ENCODE measurements at regions not wholly inside any gene's neighbourhood (a gene's known extent, or its start where the extent isn't known, plus 50 kb on each side); places are given as distances from the start of the nearest gene placed in this dataset.

- peak in 1 of 2 donors; percentile 40 for DNase-seq (ENCODE audit: low spot score in 2 of 2)
- H3K36me3 ChIP-seq = no peaks in the 10 kb centered on the region
- TF ChIP-seq, protein P1, sequence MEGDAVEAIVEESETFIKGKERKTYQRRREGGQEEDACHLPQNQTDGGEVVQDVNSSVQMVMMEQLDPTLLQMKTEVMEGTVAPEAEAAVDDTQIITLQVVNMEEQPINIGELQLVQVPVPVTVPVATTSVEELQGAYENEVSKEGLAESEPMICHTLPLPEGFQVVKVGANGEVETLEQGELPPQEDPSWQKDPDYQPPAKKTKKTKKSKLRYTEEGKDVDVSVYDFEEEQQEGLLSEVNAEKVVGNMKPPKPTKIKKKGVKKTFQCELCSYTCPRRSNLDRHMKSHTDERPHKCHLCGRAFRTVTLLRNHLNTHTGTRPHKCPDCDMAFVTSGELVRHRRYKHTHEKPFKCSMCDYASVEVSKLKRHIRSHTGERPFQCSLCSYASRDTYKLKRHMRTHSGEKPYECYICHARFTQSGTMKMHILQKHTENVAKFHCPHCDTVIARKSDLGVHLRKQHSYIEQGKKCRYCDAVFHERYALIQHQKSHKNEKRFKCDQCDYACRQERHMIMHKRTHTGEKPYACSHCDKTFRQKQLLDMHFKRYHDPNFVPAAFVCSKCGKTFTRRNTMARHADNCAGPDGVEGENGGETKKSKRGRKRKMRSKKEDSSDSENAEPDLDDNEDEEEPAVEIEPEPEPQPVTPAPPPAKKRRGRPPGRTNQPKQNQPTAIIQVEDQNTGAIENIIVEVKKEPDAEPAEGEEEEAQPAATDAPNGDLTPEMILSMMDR (IDR thresholded peaks at IDR 0.05) = no peak
- no peaks in the 10 kb centered on the region for H3K9me3 ChIP-seq
- intact Hi-C loops (cut with DNase I) = no loop called here
- no peak overlapping the region for H3K27ac ChIP-seq
- H3K4me1 ChIP-seq = no peaks in the 10 kb centered on the region
- no peak overlapping the region for H3K4me3 ChIP-seq
- no peaks in the 10 kb centered on the region for H3K27me3 ChIP-seq
Measured at GRCh38 chr1:30385246-30385995, 338.0 kb downstream of the MATN1 start.

GRCh38 chr1:30384286-30385245 lies 338.8 kb downstream of the MATN1 start:
- TF ChIP-seq, protein P1 (IDR thresholded peaks at IDR 0.05) = no peak
- Histone ChIP-seq H3K27me3 (no peaks in the 10 kb centered on the region), H3K4me3 (no peak overlapping the region)

DNA sequence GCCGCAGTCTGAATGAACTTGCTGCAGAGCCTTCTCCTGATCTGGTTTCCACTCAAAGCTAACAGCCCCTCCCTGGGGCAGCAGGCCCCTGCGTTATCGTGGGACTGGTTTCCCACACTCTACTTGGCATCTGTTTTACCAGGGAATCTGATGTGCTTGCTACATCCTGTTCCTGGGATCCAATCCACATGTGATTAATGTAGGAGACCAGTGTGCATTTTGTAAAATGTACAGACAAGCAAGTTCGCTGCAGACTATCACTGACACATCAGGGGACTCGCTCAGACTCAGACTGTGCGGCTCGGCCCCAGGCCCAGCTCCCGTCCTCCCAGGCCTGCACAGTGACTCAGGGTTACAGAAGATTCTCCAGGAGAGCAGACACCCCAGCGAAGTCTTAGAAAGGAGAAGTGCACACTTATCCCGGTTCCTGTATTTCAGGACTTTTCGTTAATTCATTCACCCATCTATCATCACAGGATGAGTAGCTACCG lies 340.1 kb downstream of the MATN1 start:
- no peaks in the 10 kb centered on the region for H3K36me3 ChIP-seq
- H3K9me3 ChIP-seq = no peaks in the 10 kb centered on the region
- DNase-seq (ENCODE audit: low spot score in 2 of 2) = no peak
- H3K4me3 ChIP-seq = no peak overlapping the region
- no peak overlapping the region for H3K27ac ChIP-seq
- H3K4me1 ChIP-seq = no peaks in the 10 kb centered on the region
- intact Hi-C loops (cut with DNase I) = loop anchor here (5.0 kb wide), 1 partner anchor 324 kb away; no protein-coding TSS in a partner anchor
- TF ChIP-seq, protein P1 (IDR thresholded peaks at IDR 0.05) = no peak
- H3K27me3 ChIP-seq = no peaks in the 10 kb centered on the region

More at GRCh38 chr1:30384286-30385245, 338.8 kb downstream of the MATN1 start:
- Histone ChIP-seq H3K9me3 (no peaks in the 10 kb centered on the region), H3K36me3 (no peaks in the 10 kb centered on the region), H3K27ac (no peak overlapping the region), H3K4me1 (no peaks in the 10 kb centered on the region)
- DNase-seq (ENCODE audit: low spot score in 2 of 2) = peak in 1 of 2 donors; percentile 43
- intact Hi-C loops (cut with DNase I) = loop anchor here (5.0 kb wide), 1 partner anchor 323 kb away; no protein-coding TSS in a partner anchor

GRCh38 chr1:30382496-30382895 lies 340.9 kb downstream of the MATN1 start:
- Histone ChIP-seq H3K36me3 (no peaks in the 10 kb centered on the region), H3K27me3 (no peaks in the 10 kb centered on the region), H3K4me3 (no peak overlapping the region), H3K9me3 (no peaks in the 10 kb centered on the region), H3K27ac (no peak overlapping the region), H3K4me1 (no peaks in the 10 kb centered on the region)
- peak in 1 of 2 donors; percentile 34 for DNase-seq (ENCODE audit: low spot score in 2 of 2)
- intact Hi-C loops (cut with DNase I) = loop anchor here (5.0 kb wide), 1 partner anchor 325 kb away; no protein-coding TSS in a partner anchor
- TF ChIP-seq, protein P1 (IDR thresholded peaks at IDR 0.05) = no peak

DNA sequence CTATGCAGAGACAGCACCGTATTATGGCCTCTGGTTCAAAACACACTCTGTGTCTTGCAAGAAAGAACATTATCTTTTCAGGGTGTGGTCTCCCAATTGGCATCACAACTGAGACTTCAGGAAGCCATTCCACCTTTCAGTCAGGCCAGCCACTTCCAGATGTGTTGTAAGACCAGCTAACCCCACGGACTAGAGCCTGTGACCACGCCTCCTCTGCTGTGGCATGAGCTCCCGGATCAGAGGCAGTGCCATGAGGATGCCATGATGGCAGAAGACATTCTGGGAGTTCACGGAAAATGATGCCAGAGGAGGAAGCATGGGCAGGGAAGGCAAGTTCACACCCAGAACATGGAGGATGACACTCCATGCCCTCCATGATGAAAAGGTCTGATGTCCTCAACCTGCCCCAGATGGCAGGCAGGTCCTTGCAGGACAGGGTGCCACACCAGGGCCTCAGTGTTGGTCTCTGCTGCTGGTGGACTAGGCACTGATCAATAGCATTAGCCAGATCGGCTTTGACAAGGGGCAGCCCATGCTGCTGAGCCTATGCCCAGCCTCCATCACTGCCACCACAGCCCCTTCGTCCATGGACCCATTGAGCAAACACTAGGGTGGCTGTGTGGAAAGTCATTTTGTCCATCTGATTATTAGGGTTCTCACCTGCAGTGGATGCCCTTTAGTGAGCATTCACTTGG lies 341.6 kb downstream of the MATN1 start:
- Histone ChIP-seq H3K4me1 (no peaks in the 10 kb centered on the region), H3K27ac (no peak overlapping the region), H3K9me3 (no peaks in the 10 kb centered on the region), H3K4me3 (no peak overlapping the region), H3K27me3 (no peaks in the 10 kb centered on the region), H3K36me3 (no peaks in the 10 kb centered on the region)
- intact Hi-C loops (cut with DNase I) = loop anchor here (5.0 kb wide), 1 partner anchor 325 kb away; no protein-coding TSS in a partner anchor
- DNase-seq (ENCODE audit: low spot score in 2 of 2) = peak in 1 of 2 donors; percentile 39
- TF ChIP-seq, protein P1 (IDR thresholded peaks at IDR 0.05) = no peak
